KMS-11 (cell line): ENCODE measurements at regions not wholly inside any gene's neighbourhood (a gene's known extent, or its start where the extent isn't known, plus 50 kb on each side); places are given as distances from the start of the nearest gene placed in this dataset.

Experiments
- H2AFZ ChIP-seq: fragments of 200-600 bp; sonication (generic); 2 replicates; pipeline ENCODE4 v1.6.1; 2016; ENCODE audit warnings: antibody characterized with exemption, mixed run types, low read depth
- H3K27ac ChIP-seq: fragments of 200-600 bp; sonication (generic); 2 replicates; pipeline ENCODE4 v1.6.1; 2016; ENCODE audit warnings: mild to moderate bottlenecking, mixed run types
- H3K27me3 ChIP-seq: fragments of 200-600 bp; sonication (generic); 2 replicates; pipeline ENCODE4 v1.6.1; 2017; ENCODE audit warnings: mild to moderate bottlenecking, low read depth, mixed run types, moderate library complexity; ENCODE audit not compliant: insufficient read depth
- H3K36me3 ChIP-seq: fragments of 200-600 bp; sonication (generic); 2 replicates; pipeline ENCODE4 v1.6.1; 2017; ENCODE audit warnings: mild to moderate bottlenecking, mixed run types; ENCODE audit not compliant: insufficient read depth
- H3K4me1 ChIP-seq: fragments of 200-600 bp; sonication (generic); 2 replicates; pipeline ENCODE4 v1.6.1; 2016; ENCODE audit warnings: mild to moderate bottlenecking, low read depth, mixed run types; ENCODE audit not compliant: poor library complexity, severe bottlenecking
- H3K4me2 ChIP-seq: fragments of 200-600 bp; sonication (generic); 2 replicates; pipeline ENCODE4 v1.7.0; 2016; ENCODE audit warnings: mild to moderate bottlenecking, mixed run types
- H3K4me3 ChIP-seq: fragments of 200-600 bp; sonication (generic); IDR thresholded peaks from 2 replicates; pipeline ENCODE4 v1.6.1; 2017; ENCODE audit warnings: low read depth, low read length, mixed read lengths; ENCODE audit not compliant: insufficient read depth
- H3K79me2 ChIP-seq: fragments of 200-600 bp; sonication (generic); 2 replicates; pipeline ENCODE4 v1.6.1; 2016; ENCODE audit warnings: low read depth, mixed run types; ENCODE audit not compliant: insufficient read depth
- H3K9ac ChIP-seq: fragments of 200-600 bp; sonication (generic); 2 replicates; pipeline ENCODE4 v1.6.1; 2016; ENCODE audit warnings: mild to moderate bottlenecking, mixed run types
- H4K20me1 ChIP-seq: fragments of 200-600 bp; sonication (generic); 2 replicates; pipeline ENCODE4 v1.6.1; 2016; ENCODE audit warnings: mild to moderate bottlenecking, mixed run types; ENCODE audit not compliant: insufficient read depth
- TF ChIP-seq, protein P1 (sequence below): fragments of 200-600 bp; sonication (generic); conservative IDR thresholded peaks from 2 replicates; pipeline ENCODE4 v1.6.1; 2017; ENCODE audit warnings: low read depth, mild to moderate bottlenecking, antibody characterized with exemption, low read length, moderate library complexity, mixed read lengths

DNA sequence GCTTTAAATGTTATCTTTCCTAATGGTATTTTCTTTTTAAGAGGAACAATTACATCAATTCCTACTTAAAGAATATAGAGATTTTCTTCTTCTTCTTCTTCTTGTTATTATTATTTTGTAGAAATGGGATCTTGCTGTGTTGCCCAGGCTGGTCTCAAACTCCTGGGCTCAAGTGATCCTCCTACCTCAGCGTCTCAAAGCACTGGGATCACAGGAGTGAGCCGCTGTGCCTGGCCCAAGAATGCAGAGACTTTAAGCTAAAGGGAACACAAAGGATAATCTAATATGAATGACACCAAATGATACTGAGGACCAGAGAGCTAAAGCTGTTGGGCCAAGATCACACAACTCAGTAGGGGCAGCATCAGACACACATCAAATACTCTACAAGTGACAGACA is 87.4 kb upstream of the FOXQ1 start:
- no peak overlapping the region for H3K9ac ChIP-seq
- H3K27me3 ChIP-seq, result no peaks in the 10 kb centered on the region
- no peaks in the 10 kb centered on the region for H3K36me3 ChIP-seq
- H3K79me2 ChIP-seq, result no peaks in the 10 kb centered on the region
- H3K27ac ChIP-seq, result no peak overlapping the region
- no peaks in the 10 kb centered on the region for H3K4me1 ChIP-seq
- no peak overlapping the region for H3K4me3 ChIP-seq
- H4K20me1 ChIP-seq, result no peaks in the 10 kb centered on the region
- H3K4me2 ChIP-seq, result no peak overlapping the region
- no peak overlapping the region for H2AFZ ChIP-seq
- TF ChIP-seq, protein P1, sequence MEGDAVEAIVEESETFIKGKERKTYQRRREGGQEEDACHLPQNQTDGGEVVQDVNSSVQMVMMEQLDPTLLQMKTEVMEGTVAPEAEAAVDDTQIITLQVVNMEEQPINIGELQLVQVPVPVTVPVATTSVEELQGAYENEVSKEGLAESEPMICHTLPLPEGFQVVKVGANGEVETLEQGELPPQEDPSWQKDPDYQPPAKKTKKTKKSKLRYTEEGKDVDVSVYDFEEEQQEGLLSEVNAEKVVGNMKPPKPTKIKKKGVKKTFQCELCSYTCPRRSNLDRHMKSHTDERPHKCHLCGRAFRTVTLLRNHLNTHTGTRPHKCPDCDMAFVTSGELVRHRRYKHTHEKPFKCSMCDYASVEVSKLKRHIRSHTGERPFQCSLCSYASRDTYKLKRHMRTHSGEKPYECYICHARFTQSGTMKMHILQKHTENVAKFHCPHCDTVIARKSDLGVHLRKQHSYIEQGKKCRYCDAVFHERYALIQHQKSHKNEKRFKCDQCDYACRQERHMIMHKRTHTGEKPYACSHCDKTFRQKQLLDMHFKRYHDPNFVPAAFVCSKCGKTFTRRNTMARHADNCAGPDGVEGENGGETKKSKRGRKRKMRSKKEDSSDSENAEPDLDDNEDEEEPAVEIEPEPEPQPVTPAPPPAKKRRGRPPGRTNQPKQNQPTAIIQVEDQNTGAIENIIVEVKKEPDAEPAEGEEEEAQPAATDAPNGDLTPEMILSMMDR, result no peak

DNA sequence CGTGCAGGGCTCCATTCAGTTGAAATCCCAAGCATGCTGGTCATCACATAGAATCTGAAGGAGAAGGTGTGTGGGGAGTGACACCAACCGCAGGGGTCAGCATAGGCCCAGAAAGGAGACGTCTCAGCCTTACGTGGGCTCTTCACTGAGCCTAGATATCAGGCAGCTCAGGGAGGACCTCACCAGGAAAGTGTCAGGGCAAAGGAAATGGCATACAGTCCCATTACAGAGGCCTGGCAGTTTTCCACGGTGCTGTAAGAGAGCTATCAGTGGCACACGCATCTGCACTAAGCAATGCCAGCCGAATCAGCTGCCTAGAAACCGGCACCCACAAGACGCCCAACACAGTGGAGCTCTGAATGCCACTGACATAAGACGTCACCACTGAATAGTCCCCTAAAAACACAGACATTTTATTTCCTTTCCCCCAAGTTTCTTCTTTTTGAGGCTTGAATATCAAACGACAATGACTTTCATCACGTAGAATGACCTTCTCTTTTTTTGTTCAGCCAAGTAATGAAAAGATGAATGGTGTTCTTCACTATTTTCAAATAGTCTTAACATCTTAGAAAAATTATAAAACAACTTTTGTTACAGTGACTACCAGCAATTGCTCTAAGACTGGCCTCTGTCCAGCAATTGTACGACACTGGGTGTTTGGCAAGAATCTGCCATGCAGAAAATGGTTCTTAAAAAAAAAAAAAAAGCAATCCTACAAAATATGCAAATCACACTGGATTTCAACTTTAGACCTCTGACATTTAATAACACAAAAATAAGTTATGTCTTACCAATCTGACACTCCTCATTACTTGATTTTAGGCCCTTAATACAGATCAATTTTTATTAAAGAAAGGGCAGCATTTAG is 88.9 kb upstream of the FOXQ1 start:
- Histone ChIP-seq H3K27me3 (no peaks in the 10 kb centered on the region), H3K4me2 (no peak overlapping the region), H4K20me1 (no peaks in the 10 kb centered on the region), H3K4me3 (no peak overlapping the region), H3K4me1 (no peaks in the 10 kb centered on the region), H3K27ac (no peak overlapping the region), H3K36me3 (no peaks in the 10 kb centered on the region), H3K79me2 (no peaks in the 10 kb centered on the region), H2AFZ (no peak overlapping the region), H3K9ac (no peak overlapping the region)
- TF ChIP-seq, protein P1, result no peak

- Histone ChIP-seq H3K27ac (no peak overlapping the region), H3K79me2 (no peaks in the 10 kb centered on the region), H3K36me3 (no peaks in the 10 kb centered on the region), H4K20me1 (no peaks in the 10 kb centered on the region), H3K4me3 (no peak overlapping the region), H3K27me3 (no peaks in the 10 kb centered on the region), H2AFZ (no peak overlapping the region), H3K4me2 (no peak overlapping the region), H3K9ac (no peak overlapping the region), H3K4me1 (no peaks in the 10 kb centered on the region)
- TF ChIP-seq, protein P1, result no peak
Observed at GRCh38 chr6:1217396-1217795, 94.5 kb upstream of the FOXQ1 start.

DNA sequence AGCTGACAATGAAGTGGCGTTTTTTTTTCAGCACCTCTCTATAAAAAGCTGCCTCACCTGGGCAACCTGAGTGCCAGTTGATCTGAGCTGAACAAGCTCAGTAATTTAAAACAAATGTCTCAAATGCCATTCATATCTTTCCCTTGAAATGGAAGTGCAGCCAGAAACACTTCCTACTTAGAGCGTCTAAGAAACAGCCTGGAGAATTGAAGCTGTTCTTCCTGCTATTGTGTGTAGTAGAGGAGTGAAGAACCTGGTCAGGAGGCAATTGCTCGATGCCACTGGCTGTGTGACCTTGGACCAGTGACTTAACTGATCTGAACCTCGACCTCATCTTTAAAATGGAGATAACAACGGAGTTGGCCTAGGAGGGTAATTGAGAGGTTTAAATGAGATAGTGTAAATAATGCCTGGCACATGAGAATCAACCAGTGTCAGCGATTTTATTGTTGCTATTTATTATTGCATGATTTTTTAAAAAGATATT is 95.4 kb upstream of the FOXQ1 start:
- Histone ChIP-seq H3K27ac (no peak overlapping the region), H2AFZ (no peak overlapping the region), H3K27me3 (no peaks in the 10 kb centered on the region), H3K4me3 (no peak overlapping the region), H4K20me1 (no peaks in the 10 kb centered on the region), H3K79me2 (no peaks in the 10 kb centered on the region), H3K36me3 (no peaks in the 10 kb centered on the region), H3K4me2 (no peak overlapping the region), H3K4me1 (no peaks in the 10 kb centered on the region), H3K9ac (no peak overlapping the region)
- TF ChIP-seq, protein P1, result no peak
